HEK293 (cell line): ENCODE measurements at regions not wholly inside any gene's neighbourhood (a gene's known extent, or its start where the extent isn't known, plus 50 kb on each side); places are given as distances from the start of the nearest gene placed in this dataset.

Source experiments
- BCL11A ChIP-seq: fragments of 450-650 bp; formaldehyde crosslinking; IDR thresholded peaks from 2 replicates; pipeline ENCODE4 v1.5.1; 2016; ENCODE audit warnings: low read depth, missing biosample characterization, missing genetic modification characterization
- HOXC10 ChIP-seq: sonication (generic); formaldehyde crosslinking; IDR thresholded peaks from 2 replicates; pipeline ENCODE4 v1.8.1; 2023; ENCODE audit warnings: mild to moderate bottlenecking, missing genetic modification reagents
- ZNF121 ChIP-seq: fragments of 450-650 bp; formaldehyde crosslinking; IDR thresholded peaks from 2 replicates; pipeline ENCODE4 v1.5.1; 2016; ENCODE audit warnings: missing biosample characterization, missing genetic modification characterization
- ZNF354C ChIP-seq: fragments of 450-650 bp; formaldehyde crosslinking; IDR thresholded peaks from 2 replicates; pipeline ENCODE4 v1.5.1; 2016; ENCODE audit warnings: missing biosample characterization, missing genetic modification characterization, low read depth, borderline replicate concordance
- ZNF514 ChIP-seq: fragments of 450-650 bp; formaldehyde crosslinking; IDR thresholded peaks from 2 replicates; pipeline ENCODE4 v1.5.1; 2016; ENCODE audit warnings: missing biosample characterization, missing genetic modification characterization
- TF ChIP-seq, protein P1 (sequence below): fragments of 450-650 bp; formaldehyde crosslinking; IDR thresholded peaks from 2 replicates; pipeline ENCODE4 v1.5.1; 2016; ENCODE audit warnings: missing biosample characterization, missing genetic modification characterization

DNA sequence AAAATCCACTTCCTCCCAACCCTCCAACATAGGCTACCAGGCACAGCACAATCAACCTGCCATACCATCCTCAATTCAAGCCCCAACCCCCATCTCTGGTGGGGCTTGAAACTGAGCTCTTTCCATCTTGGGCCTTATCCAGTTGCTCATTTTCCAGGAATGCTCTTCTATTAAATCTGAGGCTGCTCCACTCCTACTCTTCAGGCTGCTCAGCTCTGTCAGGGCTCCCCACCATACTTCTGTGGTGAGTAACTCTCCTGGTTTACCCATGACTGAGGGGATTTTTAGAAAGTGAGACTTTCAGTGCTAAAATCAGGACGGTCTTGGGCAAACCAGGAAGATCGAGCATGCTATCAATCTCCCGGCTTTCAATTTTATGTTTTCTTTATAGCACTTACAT is 512.8 kb downstream of the LMO7 start:
- TF ChIP-seq BCL11A, result no peak
- TF ChIP-seq ZNF121, result no peak
- TF ChIP-seq ZNF514 (tag by site-specific recombination), result no peak
- TF ChIP-seq ZNF354C (tag by site-specific recombination), result no peak
- TF ChIP-seq, protein P1, sequence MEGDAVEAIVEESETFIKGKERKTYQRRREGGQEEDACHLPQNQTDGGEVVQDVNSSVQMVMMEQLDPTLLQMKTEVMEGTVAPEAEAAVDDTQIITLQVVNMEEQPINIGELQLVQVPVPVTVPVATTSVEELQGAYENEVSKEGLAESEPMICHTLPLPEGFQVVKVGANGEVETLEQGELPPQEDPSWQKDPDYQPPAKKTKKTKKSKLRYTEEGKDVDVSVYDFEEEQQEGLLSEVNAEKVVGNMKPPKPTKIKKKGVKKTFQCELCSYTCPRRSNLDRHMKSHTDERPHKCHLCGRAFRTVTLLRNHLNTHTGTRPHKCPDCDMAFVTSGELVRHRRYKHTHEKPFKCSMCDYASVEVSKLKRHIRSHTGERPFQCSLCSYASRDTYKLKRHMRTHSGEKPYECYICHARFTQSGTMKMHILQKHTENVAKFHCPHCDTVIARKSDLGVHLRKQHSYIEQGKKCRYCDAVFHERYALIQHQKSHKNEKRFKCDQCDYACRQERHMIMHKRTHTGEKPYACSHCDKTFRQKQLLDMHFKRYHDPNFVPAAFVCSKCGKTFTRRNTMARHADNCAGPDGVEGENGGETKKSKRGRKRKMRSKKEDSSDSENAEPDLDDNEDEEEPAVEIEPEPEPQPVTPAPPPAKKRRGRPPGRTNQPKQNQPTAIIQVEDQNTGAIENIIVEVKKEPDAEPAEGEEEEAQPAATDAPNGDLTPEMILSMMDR (tag by site-specific recombination), result no peak
- TF ChIP-seq HOXC10, result no peak
